ENCODE measurements at regions not wholly inside any gene's neighbourhood (a gene's known extent, or its start where the extent isn't known, plus 50 kb on each side); places are given as distances from the start of the nearest gene placed in this dataset.

- TF ChIP-seq GATA1 (IDR thresholded peaks at IDR 0.05; ENCODE audit: low read depth, low read length) (no peak), POLR2A (IDR thresholded peaks at IDR 0.05; ENCODE audit: low read length) (no peak)
Measured at GRCh38 chr20:23205611-23206041, 119.5 kb upstream of the CD93 start.

DNA sequence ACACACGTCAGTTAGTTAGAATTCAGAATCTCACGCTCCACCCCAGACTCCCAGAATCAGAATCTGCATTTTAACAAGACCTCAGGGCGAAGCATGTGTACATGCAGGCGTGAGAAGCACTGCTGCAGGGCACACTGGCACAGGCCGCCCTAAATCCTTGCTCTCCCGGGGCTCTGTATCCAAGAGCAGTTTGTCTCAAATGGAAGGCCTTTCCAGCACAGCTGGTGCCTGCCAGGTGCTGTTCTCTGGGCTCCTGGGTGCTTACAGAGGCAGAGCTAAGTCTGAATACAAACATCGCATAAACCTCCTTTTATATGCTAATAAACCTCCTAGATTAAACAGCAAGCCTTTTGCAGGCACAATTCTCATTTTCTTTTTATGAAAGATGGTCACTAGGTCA lies 119.1 kb upstream of the CD93 start:
- DNase-seq: no peak
- TF ChIP-seq GATA1 (IDR thresholded peaks at IDR 0.05; ENCODE audit: low read depth, low read length): no peak
- no peak for TF ChIP-seq POLR2A (IDR thresholded peaks at IDR 0.05; ENCODE audit: low read length)

More at GRCh38 chr20:23205611-23206041, 119.5 kb upstream of the CD93 start:
- DNase-seq: no peak

- DNase-seq: no peak
- TF ChIP-seq POLR2A (IDR thresholded peaks at IDR 0.05; ENCODE audit: low read length) (no peak), GATA1 (IDR thresholded peaks at IDR 0.05; ENCODE audit: low read depth, low read length) (no peak)
Measured at GRCh38 chr20:23203951-23204730, 118.0 kb upstream of the CD93 start.

- no peak for DNase-seq
Measured at GRCh38 chr20:23203310-23203709, 117.2 kb upstream of the CD93 start.

DNA sequence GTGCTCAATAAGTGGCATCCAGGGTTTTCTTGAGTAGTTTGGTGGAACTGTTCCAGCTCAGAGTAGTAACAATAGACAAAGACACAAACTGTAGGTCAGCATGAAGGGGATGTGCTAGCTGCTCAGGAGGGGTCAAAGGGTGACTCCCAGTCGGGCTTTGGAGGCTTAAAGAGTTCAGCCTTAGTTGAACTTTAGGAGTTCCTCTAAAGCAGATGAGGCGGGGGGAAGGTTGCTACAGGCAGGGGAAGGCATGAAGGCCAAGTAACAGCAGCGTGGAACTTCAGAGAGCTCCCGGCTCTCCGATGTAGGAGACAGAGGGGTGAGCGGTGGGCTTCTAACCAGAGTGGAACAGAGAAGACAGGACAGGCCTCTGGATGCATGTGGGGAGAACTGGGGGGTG lies 115.5 kb upstream of the CD93 start:
- DNase-seq: no peak
- TF ChIP-seq POLR2A (IDR thresholded peaks at IDR 0.05; ENCODE audit: low read length): no peak
- no peak for TF ChIP-seq GATA1 (IDR thresholded peaks at IDR 0.05; ENCODE audit: low read depth, low read length)

More at GRCh38 chr20:23203310-23203709, 117.2 kb upstream of the CD93 start:
- no peak for TF ChIP-seq POLR2A (IDR thresholded peaks at IDR 0.05; ENCODE audit: low read length)
- no peak for TF ChIP-seq GATA1 (IDR thresholded peaks at IDR 0.05; ENCODE audit: low read depth, low read length)

DNA sequence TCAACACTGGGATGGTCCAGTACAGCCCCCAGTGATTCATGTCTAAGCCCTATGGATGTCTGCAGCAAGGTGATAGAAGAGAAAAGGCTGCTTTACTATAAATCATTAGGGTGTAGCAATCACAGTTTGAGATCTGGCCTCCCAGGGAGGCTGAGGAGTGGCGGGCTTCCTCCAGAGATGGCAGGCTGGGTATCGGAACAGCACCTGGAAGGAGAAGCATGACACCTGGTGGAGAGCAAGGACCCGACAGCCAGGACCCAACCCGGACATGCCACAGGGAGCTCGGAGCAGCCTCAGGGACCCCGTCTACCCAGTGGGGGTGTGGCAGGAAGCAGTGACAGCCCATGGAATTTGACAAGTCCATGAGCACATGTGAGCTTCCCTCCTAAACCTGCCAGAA lies 114.8 kb upstream of the CD93 start:
- no peak for TF ChIP-seq GATA1 (IDR thresholded peaks at IDR 0.05; ENCODE audit: low read depth, low read length)
- TF ChIP-seq POLR2A (IDR thresholded peaks at IDR 0.05; ENCODE audit: low read length): no peak
- peak; percentile 45 to 70 for DNase-seq

GRCh38 chr20:23200413-23200812 lies 114.3 kb upstream of the CD93 start:
- no peak for TF ChIP-seq POLR2A (IDR thresholded peaks at IDR 0.05; ENCODE audit: low read length)
- TF ChIP-seq GATA1 (IDR thresholded peaks at IDR 0.05; ENCODE audit: low read depth, low read length): no peak
- DNase-seq: no peak

GRCh38 chr20:23199356-23199755 lies 113.2 kb upstream of the CD93 start:
- no peak for DNase-seq
- no peak for TF ChIP-seq POLR2A (IDR thresholded peaks at IDR 0.05; ENCODE audit: low read length)
- no peak for TF ChIP-seq GATA1 (IDR thresholded peaks at IDR 0.05; ENCODE audit: low read depth, low read length)

DNA sequence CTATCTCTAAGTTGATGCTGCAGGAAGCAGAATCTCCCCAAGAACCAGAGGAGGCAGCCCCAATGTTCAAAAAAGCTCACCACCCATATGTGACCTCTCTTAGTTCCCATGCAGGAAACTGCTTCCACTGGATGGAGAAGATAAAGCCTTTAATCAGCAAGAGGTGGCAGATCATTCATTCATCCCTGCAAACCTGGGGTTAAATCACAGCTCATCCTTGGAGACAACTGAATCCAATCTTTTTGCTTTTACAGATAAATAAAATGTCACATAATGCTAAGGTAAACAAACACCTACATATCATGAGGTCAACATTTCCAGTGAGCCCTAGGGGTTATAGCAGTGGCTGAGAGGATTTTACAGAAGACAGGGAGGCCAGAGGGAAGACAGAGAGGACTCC lies 112.7 kb upstream of the CD93 start:
- DNase-seq: no peak
- no peak for TF ChIP-seq GATA1 (IDR thresholded peaks at IDR 0.05; ENCODE audit: low read depth, low read length)
- TF ChIP-seq POLR2A (IDR thresholded peaks at IDR 0.05; ENCODE audit: low read length): no peak

DNA sequence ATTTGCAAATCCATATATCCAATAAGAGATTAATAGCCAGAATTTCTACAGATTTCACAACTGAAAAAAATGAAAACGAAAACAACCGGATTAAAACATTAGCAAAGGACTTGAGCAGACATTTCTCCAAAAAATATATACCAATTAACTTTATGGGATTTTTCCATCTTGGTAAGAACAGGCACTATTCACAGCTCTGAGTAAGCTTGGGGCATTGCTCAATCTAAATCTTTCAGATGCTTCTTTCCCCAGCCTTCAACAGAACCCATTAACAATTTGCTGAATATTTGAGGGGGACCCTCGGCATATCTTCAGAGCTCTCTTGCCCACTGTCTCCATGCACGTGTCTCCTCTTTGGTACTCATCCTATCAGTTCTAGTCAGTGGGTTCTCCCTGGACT lies 111.7 kb upstream of the CD93 start:
- no peak for TF ChIP-seq POLR2A (IDR thresholded peaks at IDR 0.05; ENCODE audit: low read length)
- no peak for TF ChIP-seq GATA1 (IDR thresholded peaks at IDR 0.05; ENCODE audit: low read depth, low read length)
- DNase-seq: no peak

DNA sequence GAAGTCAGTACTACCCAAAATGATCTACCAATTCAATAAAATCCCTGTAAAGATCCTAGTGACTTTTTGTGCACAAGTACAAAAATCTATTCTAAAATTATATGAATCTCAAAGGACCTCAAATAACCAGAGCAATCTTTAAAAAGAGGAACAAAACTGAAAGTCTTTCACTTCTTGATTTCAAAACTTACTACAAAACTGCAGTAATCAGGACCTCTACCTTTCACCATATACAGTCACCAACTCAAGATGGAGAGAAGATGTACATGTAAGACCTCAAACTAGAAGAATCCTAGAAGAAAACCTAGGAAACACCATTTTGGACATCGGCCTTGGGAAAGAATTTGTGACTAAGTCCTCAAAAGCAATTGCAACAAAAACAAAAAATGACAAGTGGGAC lies 109.5 kb upstream of the CD93 start:
- TF ChIP-seq POLR2A (IDR thresholded peaks at IDR 0.05; ENCODE audit: low read length): no peak
- no peak for TF ChIP-seq GATA1 (IDR thresholded peaks at IDR 0.05; ENCODE audit: low read depth, low read length)
- peak in 1 of 2 experiments; percentile 12 for DNase-seq

DNA sequence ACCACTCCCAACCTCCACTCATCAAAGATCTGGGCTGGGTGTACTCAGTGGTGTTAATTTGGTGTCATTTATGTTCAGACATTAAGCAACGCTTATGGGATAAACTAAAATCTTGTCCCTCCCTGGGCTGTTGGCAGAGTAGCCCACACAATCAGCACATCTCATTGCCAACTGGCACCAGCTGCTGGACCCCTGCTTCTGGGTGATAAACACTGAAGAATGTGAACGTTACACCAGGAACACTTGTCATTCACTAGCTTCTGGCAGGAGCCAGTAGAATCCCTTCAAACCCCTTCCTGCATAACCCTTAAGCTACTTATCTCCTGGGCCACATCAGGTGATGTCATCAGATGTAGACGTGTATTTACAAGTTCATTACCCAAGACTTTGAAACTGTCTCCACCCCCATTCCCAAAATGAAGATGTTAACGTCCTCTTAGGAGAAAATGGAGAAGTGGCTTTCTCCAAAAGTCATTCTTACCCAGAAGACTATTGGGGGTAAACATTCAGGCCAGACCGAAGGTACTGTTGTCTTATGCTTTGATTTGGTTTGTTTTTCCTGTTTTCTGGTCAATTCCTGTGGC lies 107.8 kb upstream of the CD93 start:
- DNase-seq: peak; percentile 39 to 74
- TF ChIP-seq GATA1 (IDR thresholded peaks at IDR 0.05; ENCODE audit: low read depth, low read length): no peak
- TF ChIP-seq POLR2A (IDR thresholded peaks at IDR 0.05; ENCODE audit: low read length): peak; percentile 20

DNA sequence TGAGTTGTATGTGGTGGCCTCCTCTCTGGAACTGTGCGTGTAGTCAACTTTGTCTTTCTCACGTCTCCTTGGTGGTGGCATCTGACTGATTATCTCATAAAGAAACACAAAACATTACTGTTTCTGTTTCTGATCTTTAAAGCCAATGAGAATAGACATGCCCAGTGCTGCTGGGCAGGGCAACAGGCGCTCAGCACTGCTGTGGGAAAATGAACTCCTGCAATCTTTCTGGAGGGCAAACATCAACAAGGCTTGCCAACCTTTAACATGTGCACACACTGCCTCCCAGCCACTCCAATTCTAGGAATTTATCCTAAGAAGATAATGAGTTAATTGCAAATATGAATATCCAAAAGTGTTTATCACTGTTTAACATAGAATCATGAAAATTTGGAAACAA lies 106.3 kb upstream of the CD93 start:
- TF ChIP-seq POLR2A (IDR thresholded peaks at IDR 0.05; ENCODE audit: low read length) (no peak), GATA1 (IDR thresholded peaks at IDR 0.05; ENCODE audit: low read depth, low read length) (no peak)
- DNase-seq: no peak

- DNase-seq: no peak
- TF ChIP-seq POLR2A (IDR thresholded peaks at IDR 0.05; ENCODE audit: low read length): no peak
- TF ChIP-seq GATA1 (IDR thresholded peaks at IDR 0.05; ENCODE audit: low read depth, low read length): no peak
Measured at GRCh38 chr20:23190557-23190956, 104.4 kb upstream of the CD93 start.

DNA sequence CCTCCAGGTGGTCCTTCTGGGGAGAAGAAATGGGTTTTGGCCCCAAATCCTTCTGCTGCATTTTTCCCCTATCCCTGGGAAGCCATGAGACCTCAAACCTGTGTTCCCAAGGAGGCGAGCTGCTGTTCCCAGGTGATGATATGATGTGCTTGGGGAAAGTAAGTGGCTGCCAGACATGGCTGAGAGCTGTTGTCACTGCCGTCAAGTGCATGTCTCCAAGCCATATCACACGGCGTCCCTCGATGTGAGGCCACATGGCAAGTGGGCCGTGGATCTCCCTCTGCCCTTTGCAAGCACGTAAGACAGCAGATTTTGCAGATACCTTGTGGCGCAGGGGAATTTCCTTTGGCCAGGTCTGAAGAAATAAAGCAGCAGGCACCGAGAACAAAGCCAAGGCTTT lies 103.7 kb upstream of the CD93 start:
- no peak for TF ChIP-seq GATA1 (IDR thresholded peaks at IDR 0.05; ENCODE audit: low read depth, low read length)
- TF ChIP-seq POLR2A (IDR thresholded peaks at IDR 0.05; ENCODE audit: low read length): no peak
- DNase-seq: no peak
